ENCODE measurements at regions not wholly inside any gene's neighbourhood (a gene's known extent, or its start where the extent isn't known, plus 50 kb on each side); places are given as distances from the start of the nearest gene placed in this dataset.
A peak's percentile ranks its signal among the peaks of the same experiment; 100 is the strongest.

DNA sequence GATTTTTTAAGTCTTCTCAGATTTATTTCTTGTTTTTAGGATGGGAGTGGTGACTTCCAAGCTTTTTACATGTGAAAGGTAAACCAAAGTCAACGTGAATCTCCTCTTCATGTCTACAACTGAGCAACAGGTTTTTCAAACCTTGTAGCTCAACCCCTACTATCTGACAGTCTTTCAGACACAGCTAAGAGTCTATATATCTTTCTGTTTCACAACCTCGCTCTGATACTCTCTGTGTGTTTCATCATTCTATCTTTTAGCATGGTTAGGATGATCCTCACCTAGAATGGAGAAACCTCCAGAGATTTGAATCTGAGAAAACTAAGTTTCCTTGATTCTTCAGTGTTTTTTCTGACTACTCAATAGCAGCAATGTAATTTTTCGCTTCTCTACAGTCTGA, 96.1 kb downstream of the EPDR1 start:
- no peak overlapping the region for H3K4ac ChIP-seq (ENCODE audit: low read depth in 1 of 2, low read length in 2 of 2)
- WGBS: 55% methylated on average over 3 of the region's 3 CpGs
- H4K91ac ChIP-seq (ENCODE audit: low read length): no peak overlapping the region
- H3K36me3 ChIP-seq (ENCODE audit: control insufficient read depth in 1 of 2, insufficient read depth in 2 of 2, low read depth in 1 of 2, low read length in 2 of 2): no peaks in the 10 kb centered on the region
- no peak overlapping the region for H3K23ac ChIP-seq (ENCODE audit: low read length in 2 of 2)
- no peak overlapping the region for H3K9ac ChIP-seq (ENCODE audit: low read length)
- no peak overlapping the region for H2BK5ac ChIP-seq (ENCODE audit: low read depth, low read length, poor library complexity, severe bottlenecking)
- H2BK120ac ChIP-seq (ENCODE audit: low read depth, low read length): no peak overlapping the region
- H3K18ac ChIP-seq (ENCODE audit: low read depth in 1 of 2, low read length in 2 of 2): no peak overlapping the region
- H3K4me3 ChIP-seq (ENCODE audit: insufficient read depth in 1 of 2, low read depth in 1 of 2, low read length in 2 of 2): no peak overlapping the region
- H3K4me1 ChIP-seq (ENCODE audit: control insufficient read depth, insufficient read depth, low read depth, low read length): no peaks in the 10 kb centered on the region
- no peaks in the 10 kb centered on the region for H3K79me1 ChIP-seq (replicated peaks; ENCODE audit: low read length, poor library complexity, severe bottlenecking)
- no peak overlapping the region for H3K4me2 ChIP-seq (ENCODE audit: low read length, poor library complexity, severe bottlenecking)
- H2BK15ac ChIP-seq (ENCODE audit: low read depth, poor library complexity, severe bottlenecking): no peak overlapping the region
- H3K9me3 ChIP-seq (ENCODE audit: control insufficient read depth, low read length): no peaks in the 10 kb centered on the region
- no peak overlapping the region for H2BK12ac ChIP-seq (ENCODE audit: low read length in 2 of 2)
- H3K27me3 ChIP-seq (ENCODE audit: control insufficient read depth in 1 of 2, insufficient read depth in 1 of 2, low read length in 2 of 2): no peaks in the 10 kb centered on the region
- no peak overlapping the region for H3K14ac ChIP-seq (ENCODE audit: low read length in 2 of 2)
- DNase-seq: no peak
- no peak overlapping the region for H2AFZ ChIP-seq (ENCODE audit: low read depth, low read length)
- no peak overlapping the region for H2AK5ac ChIP-seq (ENCODE audit: low read length, severe bottlenecking)
- no peak overlapping the region for H3K27ac ChIP-seq (ENCODE audit: low read length, poor library complexity, severe bottlenecking)
- H4K8ac ChIP-seq (ENCODE audit: low read length): no peak overlapping the region

DNA sequence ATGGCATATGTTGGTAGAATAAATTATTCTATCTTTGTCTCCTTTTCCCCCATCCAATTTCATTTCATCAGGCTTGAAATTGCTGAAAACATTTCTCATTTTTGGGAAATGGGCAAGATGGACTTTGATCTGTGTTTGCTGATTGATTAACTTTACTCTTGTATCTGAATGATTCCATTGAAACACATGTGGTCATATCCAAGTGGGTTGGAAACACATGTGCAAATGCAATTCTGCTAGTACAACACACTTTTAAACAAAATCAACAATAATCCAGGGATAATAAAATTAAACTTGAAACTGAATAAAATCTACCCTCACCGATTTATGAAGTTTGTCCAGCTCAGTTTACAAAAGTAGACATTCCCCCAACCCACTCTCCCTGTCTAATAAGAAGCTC, 96.9 kb downstream of the EPDR1 start:
- H3K27me3 ChIP-seq (ENCODE audit: control insufficient read depth in 1 of 2, insufficient read depth in 1 of 2, low read length in 2 of 2): no peaks in the 10 kb centered on the region
- no peaks in the 10 kb centered on the region for H3K79me1 ChIP-seq (replicated peaks; ENCODE audit: low read length, poor library complexity, severe bottlenecking)
- H3K14ac ChIP-seq (ENCODE audit: low read length in 2 of 2): no peak overlapping the region
- no peak overlapping the region for H2AK5ac ChIP-seq (ENCODE audit: low read length, severe bottlenecking)
- DNase-seq: no peak
- H3K9me3 ChIP-seq (ENCODE audit: control insufficient read depth, low read length): no peaks in the 10 kb centered on the region
- no peak overlapping the region for H3K4ac ChIP-seq (ENCODE audit: low read depth in 1 of 2, low read length in 2 of 2)
- H2BK120ac ChIP-seq (ENCODE audit: low read depth, low read length): no peak overlapping the region
- no peak overlapping the region for H3K23ac ChIP-seq (ENCODE audit: low read length in 2 of 2)
- 67% methylated on average over 1 of the region's 1 CpG for WGBS
- H2BK5ac ChIP-seq (ENCODE audit: low read depth, low read length, poor library complexity, severe bottlenecking): no peak overlapping the region
- no peak overlapping the region for H3K4me3 ChIP-seq (ENCODE audit: insufficient read depth in 1 of 2, low read depth in 1 of 2, low read length in 2 of 2)
- H3K4me2 ChIP-seq (ENCODE audit: low read length, poor library complexity, severe bottlenecking): no peak overlapping the region
- no peak overlapping the region for H3K27ac ChIP-seq (ENCODE audit: low read length, poor library complexity, severe bottlenecking)
- no peaks in the 10 kb centered on the region for H3K4me1 ChIP-seq (ENCODE audit: control insufficient read depth, insufficient read depth, low read depth, low read length)
- no peak overlapping the region for H3K18ac ChIP-seq (ENCODE audit: low read depth in 1 of 2, low read length in 2 of 2)
- H2BK12ac ChIP-seq (ENCODE audit: low read length in 2 of 2): no peak overlapping the region
- H2AFZ ChIP-seq (ENCODE audit: low read depth, low read length): no peak overlapping the region
- no peaks in the 10 kb centered on the region for H3K36me3 ChIP-seq (ENCODE audit: control insufficient read depth in 1 of 2, insufficient read depth in 2 of 2, low read depth in 1 of 2, low read length in 2 of 2)
- H2BK15ac ChIP-seq (ENCODE audit: low read depth, poor library complexity, severe bottlenecking): no peak overlapping the region
- no peak overlapping the region for H4K8ac ChIP-seq (ENCODE audit: low read length)
- no peak overlapping the region for H4K91ac ChIP-seq (ENCODE audit: low read length)
- no peak overlapping the region for H3K9ac ChIP-seq (ENCODE audit: low read length)

DNA sequence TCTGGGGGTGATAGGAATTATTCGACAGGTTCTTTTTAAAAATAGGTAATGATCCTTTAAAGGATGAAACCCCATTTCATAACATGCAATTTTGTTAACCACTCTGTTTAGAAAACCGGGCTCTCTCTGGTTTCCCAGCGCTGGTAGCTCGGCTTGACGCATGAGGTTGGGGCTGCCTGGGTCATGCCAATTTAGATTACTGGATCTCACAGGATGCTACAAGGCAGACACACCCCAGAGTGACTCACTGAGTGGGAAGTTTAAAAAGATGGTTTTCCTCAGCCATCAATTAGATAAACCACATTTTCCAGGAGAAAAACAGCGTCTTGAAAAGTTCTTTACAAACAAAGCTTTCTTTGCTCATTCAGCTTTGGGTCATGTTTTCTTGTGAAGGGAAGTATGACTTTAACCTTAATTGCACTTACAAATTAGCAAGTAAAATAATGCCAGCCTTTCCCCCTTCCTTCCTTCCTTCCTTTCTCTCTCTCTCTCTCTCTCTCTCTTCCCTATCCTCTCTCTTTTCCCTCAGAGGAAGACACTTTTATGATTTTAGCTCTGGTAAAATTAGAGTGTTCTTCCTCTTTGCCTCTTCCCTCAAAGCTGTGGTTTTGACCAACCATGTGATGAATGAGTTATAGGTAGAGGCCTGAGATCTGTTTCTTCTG, 99.8 kb downstream of the EPDR1 start:
- H2BK5ac ChIP-seq (ENCODE audit: low read depth, low read length, poor library complexity, severe bottlenecking): no peak overlapping the region
- H2AFZ ChIP-seq (ENCODE audit: low read depth, low read length): no peak overlapping the region
- no peak overlapping the region for H3K18ac ChIP-seq (ENCODE audit: low read depth in 1 of 2, low read length in 2 of 2)
- H3K4me1 ChIP-seq (ENCODE audit: control insufficient read depth, insufficient read depth, low read depth, low read length): no peaks in the 10 kb centered on the region
- H2BK15ac ChIP-seq (ENCODE audit: low read depth, poor library complexity, severe bottlenecking): no peak overlapping the region
- H3K4ac ChIP-seq (ENCODE audit: low read depth in 1 of 2, low read length in 2 of 2): no peak overlapping the region
- H3K4me3 ChIP-seq (ENCODE audit: insufficient read depth in 1 of 2, low read depth in 1 of 2, low read length in 2 of 2): no peak overlapping the region
- no peak overlapping the region for H3K14ac ChIP-seq (ENCODE audit: low read length in 2 of 2)
- H3K4me2 ChIP-seq (ENCODE audit: low read length, poor library complexity, severe bottlenecking): no peak overlapping the region
- no peaks in the 10 kb centered on the region for H3K36me3 ChIP-seq (ENCODE audit: control insufficient read depth in 1 of 2, insufficient read depth in 2 of 2, low read depth in 1 of 2, low read length in 2 of 2)
- H4K8ac ChIP-seq (ENCODE audit: low read length): no peak overlapping the region
- H2BK12ac ChIP-seq (ENCODE audit: low read length in 2 of 2): no peak overlapping the region
- no peaks in the 10 kb centered on the region for H3K9me3 ChIP-seq (ENCODE audit: control insufficient read depth, low read length)
- no peak overlapping the region for H4K91ac ChIP-seq (ENCODE audit: low read length)
- WGBS: 90% methylated on average over 4 of the region's 6 CpGs
- H3K27ac ChIP-seq (ENCODE audit: low read length, poor library complexity, severe bottlenecking): no peak overlapping the region
- H2BK120ac ChIP-seq (ENCODE audit: low read depth, low read length): no peak overlapping the region
- H3K27me3 ChIP-seq (ENCODE audit: control insufficient read depth in 1 of 2, insufficient read depth in 1 of 2, low read length in 2 of 2): no peaks in the 10 kb centered on the region
- H3K23ac ChIP-seq (ENCODE audit: low read length in 2 of 2): no peak overlapping the region
- H3K9ac ChIP-seq (ENCODE audit: low read length): peak overlapping the region; percentile 47
- no peaks in the 10 kb centered on the region for H3K79me1 ChIP-seq (replicated peaks; ENCODE audit: low read length, poor library complexity, severe bottlenecking)
- no peak for DNase-seq
- H2AK5ac ChIP-seq (ENCODE audit: low read length, severe bottlenecking): no peak overlapping the region

DNA sequence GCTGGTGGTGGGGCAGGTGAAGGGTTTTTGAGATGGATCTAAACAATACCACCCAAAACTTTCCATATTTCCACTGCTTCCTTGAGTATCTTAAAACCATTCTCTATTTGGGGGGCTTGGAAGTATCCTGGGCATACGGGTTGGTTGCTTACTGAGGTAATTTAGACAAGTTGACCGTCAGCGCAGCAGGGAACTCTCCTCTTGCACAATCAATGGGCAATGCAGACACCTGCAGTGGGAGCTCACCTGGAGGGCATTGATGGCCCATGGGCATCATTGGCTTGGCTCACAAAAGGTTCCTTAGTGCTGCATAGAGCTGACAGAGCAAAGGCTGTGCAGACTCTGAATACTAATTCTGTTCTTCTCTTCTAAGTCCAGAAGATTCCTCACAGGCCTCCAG, 101.5 kb downstream of the EPDR1 start:
- Histone ChIP-seq H3K36me3 (ENCODE audit: control insufficient read depth in 1 of 2, insufficient read depth in 2 of 2, low read depth in 1 of 2, low read length in 2 of 2) (no peaks in the 10 kb centered on the region), H2BK12ac (ENCODE audit: low read length in 2 of 2) (no peak overlapping the region)

More for the DNA sequence above, 101.5 kb downstream of the EPDR1 start:
- H3K27me3 ChIP-seq (ENCODE audit: control insufficient read depth in 1 of 2, insufficient read depth in 1 of 2, low read length in 2 of 2): no peaks in the 10 kb centered on the region
- H3K4me2 ChIP-seq (ENCODE audit: low read length, poor library complexity, severe bottlenecking): no peak overlapping the region
- no peak overlapping the region for H3K18ac ChIP-seq (ENCODE audit: low read depth in 1 of 2, low read length in 2 of 2)
- H3K27ac ChIP-seq (ENCODE audit: low read length, poor library complexity, severe bottlenecking): no peak overlapping the region
- no peak overlapping the region for H3K23ac ChIP-seq (ENCODE audit: low read length in 2 of 2)
- H3K9ac ChIP-seq (ENCODE audit: low read length): no peak overlapping the region
- H3K9me3 ChIP-seq (ENCODE audit: control insufficient read depth, low read length): no peaks in the 10 kb centered on the region
- H2BK15ac ChIP-seq (ENCODE audit: low read depth, poor library complexity, severe bottlenecking): no peak overlapping the region
- H2BK5ac ChIP-seq (ENCODE audit: low read depth, low read length, poor library complexity, severe bottlenecking): no peak overlapping the region
- no peak overlapping the region for H3K4ac ChIP-seq (ENCODE audit: low read depth in 1 of 2, low read length in 2 of 2)
- no peak overlapping the region for H2BK120ac ChIP-seq (ENCODE audit: low read depth, low read length)
- H2AFZ ChIP-seq (ENCODE audit: low read depth, low read length): no peak overlapping the region
- no peak overlapping the region for H3K4me3 ChIP-seq (ENCODE audit: insufficient read depth in 1 of 2, low read depth in 1 of 2, low read length in 2 of 2)
- no peak overlapping the region for H4K8ac ChIP-seq (ENCODE audit: low read length)
- no peaks in the 10 kb centered on the region for H3K79me1 ChIP-seq (replicated peaks; ENCODE audit: low read length, poor library complexity, severe bottlenecking)
- H3K14ac ChIP-seq (ENCODE audit: low read length in 2 of 2): no peak overlapping the region
- no peak overlapping the region for H2AK5ac ChIP-seq (ENCODE audit: low read length, severe bottlenecking)
- H3K4me1 ChIP-seq (ENCODE audit: control insufficient read depth, insufficient read depth, low read depth, low read length): no peaks in the 10 kb centered on the region
- WGBS: 84% methylated on average over 3 of the region's 3 CpGs
- no peak for DNase-seq
- no peak overlapping the region for H4K91ac ChIP-seq (ENCODE audit: low read length)

All from mesenchymal stem cell (in vitro differentiated cells and primary cell).